ENCODE measurements at regions not wholly inside any gene's neighbourhood (a gene's known extent, or its start where the extent isn't known, plus 50 kb on each side); places are given as distances from the start of the nearest gene placed in this dataset.
A peak's percentile ranks its signal among the peaks of the same experiment; 100 is the strongest.

DNA sequence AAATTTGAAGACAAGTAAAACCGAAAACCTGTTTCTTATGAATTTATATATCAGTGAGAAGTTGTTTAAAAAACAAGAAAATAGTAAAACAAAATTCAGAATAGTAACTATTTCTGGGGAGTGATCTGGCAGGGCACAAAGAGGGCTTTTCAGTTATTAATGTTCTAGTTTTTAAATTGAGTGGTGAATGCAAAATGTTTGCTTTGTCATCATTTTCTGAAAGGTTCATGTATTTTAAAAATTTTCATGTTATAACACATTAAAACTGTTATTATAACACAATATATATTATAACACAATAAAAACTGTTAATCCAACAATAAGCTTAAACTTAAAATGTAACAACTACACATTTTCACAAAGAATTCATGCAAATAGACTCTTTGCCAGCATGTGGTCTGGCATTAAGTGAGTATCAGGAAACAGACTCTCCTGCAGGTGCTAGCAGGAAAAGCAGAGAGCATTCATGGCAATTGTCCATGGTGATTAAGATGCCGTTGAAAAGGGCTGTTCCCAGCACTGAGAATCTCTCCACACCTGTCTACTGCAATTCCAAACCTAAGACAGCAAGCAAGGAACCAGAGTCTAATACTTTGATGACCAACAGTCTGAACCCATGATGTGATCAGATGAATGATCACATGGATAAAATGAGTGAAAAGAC lies 204.9 kb downstream of the TBX15 start:
- TF ChIP-seq POLR2AphosphoS5 (IDR thresholded peaks at IDR 0.05; ENCODE audit: low read depth, low read length) = no peak
- no peak for TF ChIP-seq TAF1 (IDR thresholded peaks at IDR 0.05; ENCODE audit: borderline replicate concordance, insufficient read depth, low read length)
- TF ChIP-seq, protein P1, sequence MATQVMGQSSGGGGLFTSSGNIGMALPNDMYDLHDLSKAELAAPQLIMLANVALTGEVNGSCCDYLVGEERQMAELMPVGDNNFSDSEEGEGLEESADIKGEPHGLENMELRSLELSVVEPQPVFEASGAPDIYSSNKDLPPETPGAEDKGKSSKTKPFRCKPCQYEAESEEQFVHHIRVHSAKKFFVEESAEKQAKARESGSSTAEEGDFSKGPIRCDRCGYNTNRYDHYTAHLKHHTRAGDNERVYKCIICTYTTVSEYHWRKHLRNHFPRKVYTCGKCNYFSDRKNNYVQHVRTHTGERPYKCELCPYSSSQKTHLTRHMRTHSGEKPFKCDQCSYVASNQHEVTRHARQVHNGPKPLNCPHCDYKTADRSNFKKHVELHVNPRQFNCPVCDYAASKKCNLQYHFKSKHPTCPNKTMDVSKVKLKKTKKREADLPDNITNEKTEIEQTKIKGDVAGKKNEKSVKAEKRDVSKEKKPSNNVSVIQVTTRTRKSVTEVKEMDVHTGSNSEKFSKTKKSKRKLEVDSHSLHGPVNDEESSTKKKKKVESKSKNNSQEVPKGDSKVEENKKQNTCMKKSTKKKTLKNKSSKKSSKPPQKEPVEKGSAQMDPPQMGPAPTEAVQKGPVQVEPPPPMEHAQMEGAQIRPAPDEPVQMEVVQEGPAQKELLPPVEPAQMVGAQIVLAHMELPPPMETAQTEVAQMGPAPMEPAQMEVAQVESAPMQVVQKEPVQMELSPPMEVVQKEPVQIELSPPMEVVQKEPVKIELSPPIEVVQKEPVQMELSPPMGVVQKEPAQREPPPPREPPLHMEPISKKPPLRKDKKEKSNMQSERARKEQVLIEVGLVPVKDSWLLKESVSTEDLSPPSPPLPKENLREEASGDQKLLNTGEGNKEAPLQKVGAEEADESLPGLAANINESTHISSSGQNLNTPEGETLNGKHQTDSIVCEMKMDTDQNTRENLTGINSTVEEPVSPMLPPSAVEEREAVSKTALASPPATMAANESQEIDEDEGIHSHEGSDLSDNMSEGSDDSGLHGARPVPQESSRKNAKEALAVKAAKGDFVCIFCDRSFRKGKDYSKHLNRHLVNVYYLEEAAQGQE (IDR thresholded peaks at IDR 0.05; ENCODE audit: insufficient read depth in 1 of 2, low read depth in 2 of 2, low read length in 2 of 2) = peak in 1 of 2 experiments; percentile 20; a peak in 1 of 4 replicates
- TF ChIP-seq SIN3A (IDR thresholded peaks at IDR 0.05; ENCODE audit: borderline replicate concordance, insufficient read depth, low read length) = no peak
- no peak for TF ChIP-seq FOXP2 (optimal IDR thresholded peaks at IDR 0.05; ENCODE audit: borderline replicate concordance, extremely low read depth, extremely low read length, insufficient read depth)
